DMS79 treated with DMSO at 0.1 percent for 48 hours (cell line): ENCODE measurements at regions not wholly inside any gene's neighbourhood (a gene's known extent, or its start where the extent isn't known, plus 50 kb on each side); places are given as distances from the start of the nearest gene placed in this dataset.

Experiments used
- DNase-seq: peaks from one replicate; lab custom pipeline; 2025; lab: John Stamatoyannopoulos, UW

DNA sequence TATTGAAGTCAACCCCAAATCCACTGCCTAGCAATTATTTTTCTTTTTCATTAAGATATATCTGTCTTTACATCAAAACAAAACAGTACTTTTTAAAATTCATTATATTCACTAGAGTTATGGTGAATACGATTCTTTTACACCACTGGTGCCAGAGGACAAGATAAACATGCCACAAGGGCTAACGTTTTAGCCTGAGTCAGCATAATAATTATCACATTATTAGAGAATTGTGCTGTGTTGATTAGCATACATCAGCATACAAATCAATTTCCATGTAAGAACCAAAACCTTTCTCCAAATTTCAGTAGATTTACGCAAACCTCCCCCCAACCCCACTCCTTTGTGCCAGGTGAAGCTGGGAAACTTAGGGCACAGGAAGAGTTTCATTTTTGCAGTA, 131.1 kb upstream of the TMEM106B start:
- no peak for DNase-seq

DNA sequence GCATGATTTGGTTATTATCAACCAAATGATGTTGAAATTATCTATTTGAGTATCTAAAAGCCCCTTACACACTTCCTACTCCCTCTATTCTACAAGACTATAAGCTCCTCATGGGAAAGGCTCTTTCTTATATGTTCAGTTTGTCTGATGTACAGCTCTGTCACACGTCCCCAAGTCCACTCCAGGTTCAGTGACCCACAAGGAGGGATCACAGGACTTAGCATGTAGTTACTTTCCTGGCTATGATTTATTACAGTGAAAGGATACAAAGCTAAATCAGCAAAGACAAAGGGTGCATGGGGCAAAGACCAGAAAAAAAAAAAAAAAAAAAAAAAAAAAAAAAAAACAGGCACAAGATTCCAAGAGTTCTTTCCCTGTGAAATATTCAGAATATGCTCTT, 125.6 kb upstream of the TMEM106B start:
- no peak for DNase-seq

DNA sequence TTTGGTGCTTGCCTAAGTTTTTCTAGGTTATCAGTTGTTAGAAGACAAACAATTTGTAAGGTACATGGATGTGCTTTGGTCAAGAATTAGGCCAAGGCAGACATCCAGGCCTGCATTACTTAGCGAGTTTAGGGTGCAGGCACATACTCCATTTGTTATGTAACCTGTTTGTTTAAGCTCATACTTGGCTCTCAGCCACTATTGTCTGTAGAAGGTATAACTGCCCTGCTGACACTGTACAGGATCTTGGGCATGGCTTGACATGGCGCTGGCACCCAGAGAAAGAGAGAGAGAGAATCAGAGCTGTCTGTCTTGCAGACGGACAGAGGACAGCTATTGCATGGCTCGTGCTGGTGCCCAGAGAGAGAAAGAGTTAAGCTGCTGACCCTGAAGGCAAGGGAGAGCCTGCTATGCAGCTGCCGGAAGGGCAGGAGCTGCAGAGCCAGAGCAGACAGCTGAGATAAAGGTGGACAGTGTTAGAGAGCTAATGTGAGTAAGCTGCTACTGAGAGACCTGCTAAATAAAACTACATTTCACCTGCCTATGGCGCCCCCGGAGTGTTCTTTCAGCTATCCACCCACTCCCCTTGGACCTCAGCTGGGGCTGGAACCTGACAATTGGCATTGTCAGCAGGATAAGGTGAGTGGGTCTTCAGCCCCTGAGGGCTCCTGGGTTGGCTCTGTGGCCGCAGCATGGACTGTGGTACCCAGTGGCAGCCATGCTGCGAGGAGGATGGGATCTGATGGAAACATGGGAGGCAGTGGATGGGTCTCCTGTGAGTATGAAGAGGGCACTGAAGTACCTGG, 120.9 kb upstream of the TMEM106B start:
- DNase-seq = no peak

DNA sequence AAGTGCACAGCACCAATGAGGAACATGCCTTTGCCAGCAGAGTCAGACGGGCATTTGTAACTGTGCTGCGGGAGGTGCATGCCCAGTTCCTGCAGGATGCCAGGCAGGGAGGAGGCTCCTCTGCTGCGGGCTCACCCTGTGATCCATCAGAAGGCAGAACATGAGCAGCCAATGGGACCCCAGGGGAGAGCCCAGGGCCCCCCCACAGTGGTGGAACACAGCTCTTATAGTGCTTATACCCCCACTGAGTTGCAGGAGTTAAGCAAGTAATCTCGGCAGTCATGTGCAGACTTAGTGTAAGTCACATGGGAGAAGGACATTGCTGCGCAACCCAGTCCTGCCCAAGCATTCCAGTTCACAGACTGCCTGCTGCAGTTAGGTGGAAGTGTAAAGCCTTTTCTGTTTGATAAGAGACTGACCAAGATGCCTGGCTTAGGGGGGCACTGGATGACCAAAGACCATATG, 120.3 kb upstream of the TMEM106B start:
- DNase-seq = no peak

DNA sequence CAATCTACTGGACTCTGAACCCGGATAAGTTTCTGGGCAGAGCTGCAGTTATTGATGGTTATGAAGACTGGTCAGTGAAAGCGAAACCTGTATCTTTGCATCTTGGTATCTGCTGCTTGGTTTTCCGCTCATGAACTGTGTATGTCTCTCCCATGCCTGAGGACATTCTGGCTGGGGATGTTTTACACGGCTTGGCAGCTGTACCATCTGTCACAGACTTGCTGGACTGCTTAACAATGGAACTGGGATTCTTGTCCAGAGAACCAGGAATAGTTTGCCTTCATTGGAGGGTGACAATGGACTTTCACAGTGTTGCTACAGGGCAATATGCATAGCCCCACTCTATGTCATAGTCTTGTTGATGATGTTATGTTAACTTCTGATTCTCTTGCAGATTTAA, 119.9 kb upstream of the TMEM106B start:
- DNase-seq = no peak

DNA sequence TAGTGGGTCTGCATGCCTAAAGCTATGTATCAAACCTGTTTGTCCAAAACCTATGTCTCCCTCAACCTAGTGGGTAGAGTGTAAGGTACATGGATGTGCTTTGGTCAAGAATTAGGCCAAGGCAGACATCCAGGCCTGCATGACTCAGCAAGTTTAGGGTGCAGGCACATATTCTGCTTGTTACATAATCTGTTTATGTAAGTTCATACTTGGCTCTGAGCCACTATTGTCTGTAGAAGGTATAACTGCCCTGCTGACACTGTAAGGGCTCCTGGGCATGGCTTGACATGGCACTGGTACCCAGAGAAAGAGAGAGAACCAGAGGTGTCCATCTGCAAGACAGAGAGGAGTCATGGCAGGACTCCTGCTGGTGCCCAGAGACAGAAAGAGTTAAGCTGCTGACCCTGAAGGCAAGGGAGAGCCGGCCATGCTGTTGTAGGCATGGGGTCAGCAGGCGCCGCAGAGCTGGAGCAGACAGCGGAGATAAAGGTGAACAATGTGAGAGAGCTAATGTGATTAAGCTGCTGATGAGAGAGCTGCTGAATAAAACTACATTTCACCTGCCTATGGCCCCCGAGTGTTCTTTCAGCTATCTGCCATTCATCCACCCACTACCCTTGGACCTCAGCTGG, 118.5 kb upstream of the TMEM106B start:
- DNase-seq = no peak

DNA sequence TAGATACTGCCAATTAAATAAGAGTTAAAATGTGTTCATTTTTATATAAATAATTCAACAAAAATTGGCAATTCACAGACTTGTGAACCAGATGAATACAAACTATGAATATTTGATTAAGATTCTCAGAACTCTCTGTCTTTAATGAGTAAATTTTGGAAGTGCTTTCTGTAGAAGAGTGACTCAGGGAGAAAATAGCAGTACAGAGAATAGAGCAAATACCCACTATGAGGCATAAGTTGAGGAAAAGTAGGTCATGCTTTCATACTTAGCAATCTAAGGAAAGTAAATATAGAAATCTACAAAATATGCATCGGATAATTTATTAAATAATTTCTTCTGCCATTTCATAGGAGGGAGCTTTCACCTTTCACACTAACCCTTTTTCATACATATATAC, 117.7 kb upstream of the TMEM106B start:
- no peak for DNase-seq

DNA sequence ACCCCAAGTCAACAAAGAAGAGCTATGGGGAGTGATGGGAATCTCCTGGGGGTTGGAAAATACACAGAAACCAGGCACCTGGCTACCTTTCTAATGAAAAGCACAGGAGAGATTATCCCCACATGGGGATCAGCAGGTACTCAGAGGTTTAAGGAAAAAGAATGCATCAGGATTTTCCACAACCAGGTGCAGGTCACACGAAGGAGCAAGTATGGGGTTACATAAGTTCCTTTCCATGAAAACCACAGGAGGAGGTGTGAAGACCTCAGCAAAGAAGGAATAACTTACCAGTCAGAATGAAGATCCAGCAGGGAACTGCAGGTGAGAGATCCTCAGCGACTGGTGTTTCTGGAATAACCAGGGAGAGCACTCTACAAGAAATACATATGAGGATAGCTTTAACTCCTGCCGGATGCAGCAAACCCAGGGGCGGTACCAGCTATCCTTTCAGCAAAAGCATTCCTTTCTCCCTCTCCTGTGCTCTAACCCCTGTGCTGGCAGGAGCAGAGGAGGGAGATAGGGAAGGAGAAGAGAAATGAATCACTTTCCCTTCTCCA, 116.7 kb upstream of the TMEM106B start:
- DNase-seq = no peak

DNA sequence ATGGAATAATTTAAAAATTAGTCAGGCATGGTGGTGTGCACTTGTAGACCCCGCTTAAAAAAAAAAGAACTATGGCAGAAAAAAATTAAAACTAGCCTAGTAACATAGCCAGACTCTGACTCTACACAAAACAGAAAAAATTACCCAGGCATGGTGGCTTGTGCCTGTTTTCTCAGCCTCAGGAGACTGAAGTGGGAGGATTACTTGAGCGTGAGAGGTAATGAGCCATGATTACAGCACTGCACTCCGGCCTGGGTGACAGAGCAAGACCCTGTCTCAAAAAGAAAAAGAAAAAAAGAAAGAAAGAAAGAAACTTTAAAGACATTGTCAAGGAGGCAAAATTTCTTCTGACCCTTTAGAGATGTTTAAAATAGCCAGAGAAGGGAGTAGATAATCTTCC, 109.0 kb upstream of the TMEM106B start:
- no peak for DNase-seq

DNA sequence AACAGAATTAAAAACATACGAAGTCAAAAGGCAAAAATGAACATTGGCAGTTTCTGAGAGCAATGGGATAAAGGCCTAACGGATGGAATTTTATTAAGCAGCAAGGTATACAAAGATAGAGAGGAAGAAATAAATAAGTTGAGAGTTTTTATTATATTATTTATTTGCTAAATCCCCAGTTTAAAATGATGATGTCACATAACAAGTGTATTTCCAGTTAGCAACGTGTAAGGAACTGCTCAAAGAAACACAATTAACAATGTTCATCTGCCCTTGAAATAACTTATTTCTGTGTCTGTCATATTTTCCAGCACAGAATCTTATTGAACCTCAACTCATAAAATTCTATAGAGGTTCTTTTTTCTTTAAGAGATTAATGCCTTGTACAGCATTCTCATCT, 108.6 kb upstream of the TMEM106B start:
- DNase-seq = no peak

DNA sequence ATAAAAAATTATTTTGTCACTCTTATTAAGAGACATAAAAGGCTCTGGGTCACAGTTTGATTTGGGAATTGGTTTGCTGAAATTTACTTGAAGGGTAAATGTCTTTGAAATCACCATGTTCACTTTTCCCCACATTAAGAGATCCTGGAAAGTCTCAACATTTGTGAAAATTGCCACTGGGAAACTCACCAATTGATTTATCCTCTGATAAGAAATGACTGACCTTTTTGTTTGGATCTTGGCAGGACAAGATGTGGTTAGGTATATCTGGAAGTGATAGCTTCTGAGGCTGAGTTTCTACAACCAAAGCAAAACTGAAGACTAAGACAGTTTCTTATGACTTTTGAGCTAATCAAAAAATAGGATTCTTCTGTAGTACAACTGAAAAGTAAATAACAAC, 107.1 kb upstream of the TMEM106B start:
- no peak for DNase-seq

DNA sequence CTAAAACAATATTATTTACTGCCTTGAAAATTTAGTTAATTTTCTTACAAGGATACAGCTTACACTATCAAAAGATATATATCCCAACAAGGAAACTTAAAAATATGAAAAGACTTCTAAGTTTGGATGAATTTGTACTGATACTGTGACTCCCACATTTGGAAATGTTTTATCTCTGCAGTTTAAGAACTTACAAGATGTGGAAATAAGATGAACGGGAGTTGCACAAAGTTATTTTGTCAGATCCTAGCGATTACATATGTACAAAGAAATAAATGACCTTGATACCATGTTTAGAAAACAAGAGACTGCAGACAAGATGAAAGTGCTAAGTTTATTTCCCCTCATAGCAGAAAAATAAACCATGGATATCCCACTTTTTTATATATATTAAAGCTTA, 103.7 kb upstream of the TMEM106B start:
- DNase-seq = no peak

DNA sequence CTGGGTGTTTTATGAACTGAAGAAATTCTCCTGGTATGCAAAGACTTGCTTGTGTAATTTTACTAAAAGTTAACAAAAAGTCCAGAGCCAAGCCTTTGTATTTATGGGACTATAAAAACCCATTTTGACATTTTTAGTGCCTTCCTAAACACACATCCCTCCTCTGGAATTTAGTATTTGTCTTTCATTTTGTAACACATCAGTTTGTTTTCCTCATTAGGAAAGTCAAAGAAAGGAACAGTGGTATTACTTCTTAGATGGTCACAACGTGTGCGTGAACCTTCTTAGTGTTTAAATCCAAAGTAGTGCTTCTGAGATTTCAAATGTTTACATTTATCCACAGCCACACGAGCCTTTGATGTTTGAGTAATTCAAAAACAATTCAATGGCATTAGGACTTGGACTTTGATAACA, 103.2 kb upstream of the TMEM106B start:
- DNase-seq = no peak

DNA sequence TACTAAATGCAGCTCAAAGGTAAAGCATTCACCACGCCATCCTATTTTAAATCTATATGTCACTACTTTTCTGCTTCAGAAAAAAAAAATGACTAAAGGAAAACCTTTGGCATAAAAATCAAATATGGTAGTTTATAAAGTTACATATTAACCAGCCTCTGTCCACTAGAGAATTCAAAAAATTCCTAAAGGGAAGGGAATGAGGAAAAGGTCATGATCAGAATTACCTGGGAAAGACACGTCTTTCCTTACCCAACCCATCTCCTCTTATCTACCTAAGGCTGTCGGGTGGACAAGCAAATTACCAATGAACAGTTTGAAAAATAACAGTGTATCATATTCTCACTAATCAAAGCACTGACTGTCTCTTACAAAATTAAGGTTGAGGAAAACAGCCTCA, 100.7 kb upstream of the TMEM106B start:
- DNase-seq = no peak

DNA sequence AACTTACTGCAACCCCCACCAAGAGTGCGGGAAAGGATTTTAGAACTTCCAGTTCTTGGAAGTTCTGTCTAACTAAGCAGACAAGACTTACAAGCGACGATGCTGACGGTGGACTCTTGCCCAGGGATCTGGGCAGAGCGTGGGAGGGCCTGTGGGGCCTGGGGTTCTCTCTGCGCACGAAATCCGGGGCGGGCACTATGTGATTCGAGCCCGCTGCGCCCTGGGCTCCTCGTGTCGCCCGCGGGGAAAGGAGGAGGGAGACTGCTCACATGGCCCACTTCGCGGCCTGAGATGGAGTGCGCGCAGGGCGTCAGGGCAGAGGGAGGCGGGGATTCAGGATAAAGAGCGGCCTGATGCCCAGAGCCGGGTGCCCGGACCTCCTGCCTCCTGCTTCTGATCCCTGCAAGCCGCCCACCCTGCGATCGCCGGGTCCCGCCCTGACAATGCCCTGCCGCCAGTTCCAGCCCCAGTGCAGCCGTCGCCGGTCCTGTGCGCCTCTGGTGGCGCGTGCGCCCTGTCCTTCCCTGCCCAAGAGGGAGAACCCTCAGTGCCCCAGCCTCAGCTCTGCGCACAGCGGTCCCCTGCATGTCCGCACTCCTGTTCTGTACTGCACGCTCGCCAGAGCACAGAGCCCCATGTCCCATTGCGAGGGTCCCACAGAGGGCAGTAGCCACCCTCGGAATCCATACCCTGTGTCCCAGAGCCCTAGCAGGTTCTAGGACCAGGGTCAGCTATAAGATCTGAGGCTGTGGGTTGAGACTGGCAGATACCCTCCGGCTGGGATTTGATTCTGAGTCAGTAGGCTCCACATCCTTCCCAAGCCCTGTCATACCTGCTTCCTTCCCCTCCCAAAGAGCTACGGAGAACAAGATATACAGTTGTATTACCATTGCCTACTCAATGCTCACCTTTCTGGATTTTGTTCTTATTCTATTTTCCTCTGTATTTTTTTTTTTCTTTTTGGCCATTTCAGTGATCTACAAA, 99.4 kb upstream of the TMEM106B start:
- DNase-seq = no peak

DNA sequence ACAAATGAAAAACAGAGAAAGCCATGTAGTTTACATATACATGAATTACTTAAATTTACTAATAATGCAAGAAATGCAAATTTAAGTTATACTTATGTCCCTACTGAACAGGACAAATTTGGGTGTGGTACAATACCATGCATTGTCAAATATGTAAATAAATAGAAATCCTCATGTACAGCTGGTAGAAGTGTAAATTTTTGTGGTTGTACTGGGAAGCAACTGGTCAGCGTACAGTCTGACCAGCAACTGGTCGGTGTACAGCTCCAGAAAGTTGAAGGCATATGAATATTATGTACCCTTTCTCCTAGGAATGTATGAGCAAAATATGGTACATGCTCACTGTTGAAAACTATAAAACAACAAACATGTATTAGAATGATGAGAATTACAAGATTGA, 93.9 kb upstream of the TMEM106B start:
- no peak for DNase-seq

DNA sequence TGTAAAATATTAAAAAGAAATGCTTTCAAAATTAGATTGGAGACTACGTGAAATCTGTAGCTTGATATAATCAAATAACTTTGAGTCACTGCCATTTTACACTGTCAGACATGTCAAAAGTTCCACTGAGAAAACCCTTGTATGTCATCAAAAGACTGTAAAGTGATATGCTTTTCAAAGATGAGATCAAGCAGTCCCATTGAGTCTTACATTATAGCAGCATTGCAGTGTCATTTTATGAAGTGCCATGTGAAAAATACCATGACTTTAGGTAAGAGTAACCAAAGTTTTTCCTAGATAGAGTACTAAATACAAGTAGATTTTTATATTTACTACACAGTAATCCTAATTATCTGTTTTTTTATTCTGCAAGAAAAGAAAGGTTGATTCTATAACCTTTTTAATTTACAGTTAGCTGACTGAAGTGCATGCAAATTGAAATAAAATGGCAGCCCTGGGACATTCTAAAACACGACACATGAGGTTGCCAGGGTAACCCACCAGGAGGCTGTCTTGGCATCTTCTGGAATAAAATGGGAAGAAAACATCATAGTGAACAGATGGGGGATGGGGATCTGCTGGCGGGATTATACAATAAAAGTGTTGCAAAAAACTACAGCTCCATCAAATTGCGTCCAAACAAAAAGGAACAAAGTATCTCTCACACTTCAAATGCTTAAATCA, 91.3 kb upstream of the TMEM106B start:
- DNase-seq = no peak

DNA sequence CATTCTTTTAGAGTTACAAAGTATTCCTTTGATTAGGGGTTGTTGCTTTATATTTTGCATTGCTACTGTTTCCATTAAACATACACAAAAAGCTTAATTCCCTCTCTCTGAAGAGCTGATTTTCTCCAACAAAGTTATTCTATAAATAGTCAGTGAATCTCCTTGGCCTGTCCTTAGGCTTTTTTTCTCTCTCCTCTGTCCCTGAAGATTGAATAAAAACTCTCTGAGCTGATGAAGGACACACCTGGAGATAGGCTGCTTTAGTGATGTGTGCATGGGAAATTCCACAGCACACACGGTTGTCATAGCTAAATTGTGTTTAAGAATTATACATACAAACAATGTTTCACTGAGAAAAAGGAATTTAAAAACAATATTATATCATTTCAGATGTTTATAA, 90.5 kb upstream of the TMEM106B start:
- DNase-seq = no peak

DNA sequence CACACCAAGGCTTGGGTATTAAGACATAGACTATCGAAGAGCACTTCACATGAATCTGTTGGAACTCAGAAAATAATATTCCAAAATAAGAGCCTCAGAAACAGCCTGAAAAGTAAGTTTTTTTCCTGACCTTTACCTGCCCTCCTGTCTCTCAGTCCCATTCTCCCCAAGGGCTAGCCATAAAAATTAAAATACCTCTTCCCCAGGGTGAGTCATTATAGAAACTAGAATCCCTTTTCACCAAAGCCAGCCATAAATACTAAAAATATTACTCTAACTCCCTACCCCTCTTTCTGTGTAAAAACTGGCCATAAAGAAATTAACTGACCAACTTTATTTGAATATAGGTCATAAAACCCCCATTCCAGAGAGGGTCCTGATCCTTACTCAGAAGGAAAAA, 87.9 kb upstream of the TMEM106B start:
- DNase-seq = no peak

DNA sequence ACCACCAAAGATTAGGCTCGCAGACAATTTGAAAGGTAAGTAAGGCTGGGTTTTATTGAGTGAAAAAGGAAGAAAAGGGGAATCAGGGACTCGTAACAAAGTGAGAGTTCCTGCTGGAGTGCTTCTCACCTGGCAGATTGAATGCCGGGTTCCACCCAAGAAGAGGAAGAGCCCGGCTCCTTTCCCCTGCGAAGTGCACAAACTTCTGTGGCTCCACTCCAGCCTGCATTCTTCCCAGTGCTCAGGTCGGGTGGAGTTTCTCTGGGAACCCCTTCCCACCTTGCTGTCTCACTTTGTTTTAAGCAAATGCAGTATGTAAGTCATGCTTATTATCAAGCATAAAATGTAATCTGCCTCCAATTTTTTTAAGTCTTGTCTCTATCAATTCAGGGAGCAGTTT, 87.1 kb upstream of the TMEM106B start:
- no peak for DNase-seq

DNA sequence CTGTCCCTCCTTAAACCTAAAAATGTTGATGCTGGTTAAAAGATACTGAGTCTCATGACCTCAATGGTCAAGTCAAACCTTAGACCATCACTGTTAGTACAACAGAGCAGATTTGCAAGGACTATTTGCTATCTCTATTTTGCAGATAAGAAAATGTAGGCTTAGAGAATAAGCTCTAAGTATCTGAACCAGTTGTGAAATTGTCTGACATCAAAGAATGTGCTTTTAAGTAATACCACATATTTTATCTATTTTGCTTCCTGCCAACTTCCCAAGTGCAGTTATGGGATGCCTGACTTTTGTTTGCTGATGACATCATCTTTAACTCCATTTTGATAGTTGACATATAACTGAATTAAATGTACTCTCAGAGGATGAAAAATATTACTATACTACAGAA, 83.6 kb upstream of the TMEM106B start:
- no peak for DNase-seq

DNA sequence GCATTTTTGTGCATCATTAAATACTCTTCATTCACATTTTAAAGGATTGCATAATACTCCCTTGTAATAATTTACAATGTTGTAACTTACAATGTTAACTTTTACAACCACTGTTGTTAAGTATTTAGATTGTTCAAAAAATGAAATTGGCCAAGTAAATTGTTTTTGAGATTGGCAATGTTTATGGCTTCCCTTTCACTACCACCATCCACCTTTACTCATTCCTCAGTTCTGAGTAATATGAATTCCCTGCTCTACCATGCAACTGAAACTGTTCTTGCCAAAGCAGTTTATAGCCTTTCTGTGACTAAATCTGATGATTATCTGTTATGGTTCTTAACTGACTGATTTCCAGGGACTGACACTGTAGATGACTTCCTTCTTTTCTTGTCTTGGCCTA, 80.5 kb upstream of the TMEM106B start:
- DNase-seq = no peak
